CD4-positive, alpha-beta T cell (primary cell): ENCODE measurements at regions not wholly inside any gene's neighbourhood (a gene's known extent, or its start where the extent isn't known, plus 50 kb on each side); places are given as distances from the start of the nearest gene placed in this dataset.

Source experiments
- ATAC-seq: fragments of 200-7000 bp; cut with Tn5 transposase; one replicate; pipeline ENCODE4 v1.10.0; 2022; ENCODE audit warnings: mild to moderate bottlenecking; ENCODE audit not compliant: poor library complexity
- CTCF ChIA-PET: fragments of 350-600 bp; sonication (Branson Sonifier 250); formaldehyde crosslinking; loops from one replicate; lab custom pipeline; 2021; ENCODE audit warnings: antibody characterized with exemption, inconsistent platforms; lab: Charles Lee
- POLR2A ChIA-PET: fragments of 350-600 bp; sonication (Branson Sonifier 250); formaldehyde crosslinking; loops from one replicate; lab custom pipeline; 2021; ENCODE audit warnings: antibody characterized with exemption, inconsistent platforms; lab: Charles Lee
- DNase-seq, 14 experiments: peaks; one replicate each; pipeline ENCODE4 v3.0.0-alpha.2; 2013 to 2020; ENCODE audit warnings: mixed read lengths in 2 of 14
- H3K27ac ChIP-seq, 2 donors: one replicate each; pipeline versions ENCODE4 v1.5.1 to v1.7.0; 2013; ENCODE audit warnings: low read length in 2 of 2, low read depth in 1 of 2, mild to moderate bottlenecking in 1 of 2
- H3K27me3 ChIP-seq, 2 experiments: 1 replicate in 1 of 2; 2 replicates in 1 of 2; pipeline versions ENCODE4 v1.6.1 to v1.7.0; 2013; ENCODE audit warnings: low read length in 2 of 2, control low read depth in 1 of 2, mild to moderate bottlenecking in 1 of 2, moderate library complexity in 1 of 2; ENCODE audit not compliant: insufficient read depth in 2 of 2, control insufficient read depth in 1 of 2
- H3K36me3 ChIP-seq: one replicate; pipeline ENCODE4 v1.6.1; 2013; ENCODE audit warnings: low read length, control low read depth; ENCODE audit not compliant: insufficient read depth
- H3K4me1 ChIP-seq: one replicate; pipeline ENCODE4 v1.6.1; 2013; ENCODE audit warnings: low read length, control low read depth; ENCODE audit not compliant: insufficient read depth
- H3K4me3 ChIP-seq: one replicate; pipeline ENCODE4 v1.5.1; 2013; ENCODE audit warnings: mild to moderate bottlenecking, low read length, moderate library complexity
- H3K9me3 ChIP-seq, 2 experiments: 1 replicate in 1 of 2; 2 replicates in 1 of 2; pipeline versions ENCODE4 v1.6.1 to v1.7.0; 2013; ENCODE audit warnings: low read length in 2 of 2, mild to moderate bottlenecking in 2 of 2, control low read depth in 1 of 2, moderate library complexity in 1 of 2; ENCODE audit not compliant: control insufficient read depth in 1 of 2, insufficient read depth in 1 of 2
- H3K27ac Mint-ChIP-seq: one replicate; pipeline ENCODE4 v1.8.0; 2020; ENCODE audit warnings: mixed read lengths
- H3K27me3 Mint-ChIP-seq: one replicate; pipeline ENCODE4 v1.8.0; 2021; ENCODE audit warnings: mixed read lengths
- H3K36me3 Mint-ChIP-seq: one replicate; pipeline ENCODE4 v1.8.0; 2021; ENCODE audit warnings: low read depth, mixed read lengths
- H3K4me1 Mint-ChIP-seq: one replicate; pipeline ENCODE4 v1.8.0; 2021; ENCODE audit warnings: low read depth, mixed read lengths
- H3K4me3 Mint-ChIP-seq: one replicate; pipeline ENCODE4 v1.8.0; 2020; ENCODE audit warnings: mild to moderate bottlenecking, mixed read lengths
- H3K9me3 Mint-ChIP-seq: one replicate; pipeline ENCODE4 v1.8.0; 2020; ENCODE audit warnings: mixed read lengths
- CTCF ChIP-seq: fragments of 200-600 bp; IDR thresholded peaks from one replicate; pipeline ENCODE4 v1.8.0; 2022; ENCODE audit warnings: antibody characterized with exemption, mild to moderate bottlenecking
- intact Hi-C, 2 experiments: fragments of 100-400 bp; cut with DNase I in 1 of 2; cut with micrococcal nuclease in 1 of 2; formaldehyde crosslinking; loops; one replicate each; pipeline versions ENCODE4 v1.15.1 to v1.9.0; 2023 to 2025; cut with DNase I, micrococcal nuclease

- intact Hi-C loops, result loop anchor here in 1 of 2 experiments (10.0 kb wide), 1 partner anchor 1205 kb away; no protein-coding TSS in a partner anchor
- Histone ChIP-seq H3K36me3 (no peaks in the 10 kb centered on the region), H3K4me1 (no peaks in the 10 kb centered on the region), H3K4me3 (no peak overlapping the region), H3K9me3 (no peaks in the 10 kb centered on the region), H3K27me3 (peaks cover 0 to 5% of the 10 kb centered on the region in 2 experiments), H3K27ac (no peak overlapping the region)
- POLR2A ChIA-PET, result no interaction called here
- ATAC-seq, result no peak
- H3K27ac Mint-ChIP-seq, result no peak overlapping the region
- no peak for TF ChIP-seq CTCF
- CTCF ChIA-PET, result no interaction called here
- H3K4me3 Mint-ChIP-seq, result no peak overlapping the region
- H3K9me3 Mint-ChIP-seq, result no peaks in the 10 kb centered on the region
- no peaks in the 10 kb centered on the region for H3K36me3 Mint-ChIP-seq
- peaks cover 17% of the 10 kb centered on the region for H3K27me3 Mint-ChIP-seq
- no peak for DNase-seq
- no peaks in the 10 kb centered on the region for H3K4me1 Mint-ChIP-seq
These were observed 233.5 kb upstream of the RBBP8 start for GRCh38 chr18:22699629-22700028.

GRCh38 chr18:22700920-22701319 is 232.2 kb upstream of the RBBP8 start:
- CTCF ChIA-PET, result no interaction called here
- H3K9me3 Mint-ChIP-seq, result no peaks in the 10 kb centered on the region
- no peak for ATAC-seq
- Histone ChIP-seq H3K4me3 (no peak overlapping the region), H3K27ac (no peak overlapping the region), H3K36me3 (no peaks in the 10 kb centered on the region), H3K9me3 (no peaks in the 10 kb centered on the region), H3K4me1 (no peaks in the 10 kb centered on the region), H3K27me3 (peaks cover 0 to 5% of the 10 kb centered on the region in 2 experiments)
- H3K4me1 Mint-ChIP-seq, result no peaks in the 10 kb centered on the region
- no peak overlapping the region for H3K4me3 Mint-ChIP-seq
- TF ChIP-seq CTCF, result no peak
- no peaks in the 10 kb centered on the region for H3K36me3 Mint-ChIP-seq
- POLR2A ChIA-PET, result no interaction called here
- no peak overlapping the region for H3K27ac Mint-ChIP-seq
- peaks cover 20% of the 10 kb centered on the region for H3K27me3 Mint-ChIP-seq
- no peak for DNase-seq
- intact Hi-C loops, result loop anchor here in 1 of 2 experiments (10.0 kb wide), 1 partner anchor 1206 kb away; no protein-coding TSS in a partner anchor

- POLR2A ChIA-PET, result no interaction called here
- H3K9me3 ChIP-seq, result no peaks in the 10 kb centered on the region
- H3K36me3 ChIP-seq, result no peaks in the 10 kb centered on the region
- Mint-ChIP-seq H3K27me3 (peaks cover 22% of the 10 kb centered on the region), H3K9me3 (no peaks in the 10 kb centered on the region), H3K4me3 (no peak overlapping the region), H3K36me3 (no peaks in the 10 kb centered on the region), H3K4me1 (no peaks in the 10 kb centered on the region), H3K27ac (no peak overlapping the region)
- CTCF ChIA-PET, result no interaction called here
- no peaks in the 10 kb centered on the region for H3K4me1 ChIP-seq
- intact Hi-C loops, result loop anchor here in 1 of 2 experiments (10.0 kb wide), 1 partner anchor 1207 kb away; no protein-coding TSS in a partner anchor
- DNase-seq, result no peak
- no peak for ATAC-seq
- no peak overlapping the region for H3K4me3 ChIP-seq
- H3K27ac ChIP-seq, result no peak overlapping the region
- peaks cover 0 to 5% of the 10 kb centered on the region in 2 experiments for H3K27me3 ChIP-seq
- no peak for TF ChIP-seq CTCF
These were observed 231.8 kb upstream of the RBBP8 start for GRCh38 chr18:22701326-22701725.
